SK-N-SH (cell line): ENCODE measurements at regions not wholly inside any gene's neighbourhood (a gene's known extent, or its start where the extent isn't known, plus 50 kb on each side); places are given as distances from the start of the nearest gene placed in this dataset.

Source experiments
- CTCF ChIA-PET: fragments of 300-600, 350-600 bp; formaldehyde crosslinking; extraction: SDS; loops from one replicate; lab custom pipeline; 2021; lab: Yijun Ruan, JAX
- POLR2A ChIA-PET: fragments of 350-600 bp; sonication (Branson Sonifier 250); formaldehyde crosslinking; extraction: SDS; loops from one replicate; lab custom pipeline; 2020; ENCODE audit warnings: antibody characterized with exemption, inconsistent platforms; lab: Yijun Ruan, JAX
- DNase-seq: peaks from one replicate; pipeline ENCODE4 v3.0.0; 2012
- H2AFZ ChIP-seq: fragments of 200-600 bp; sonication (generic); 2 replicates; pipeline ENCODE4 v1.8.1; 2016; ENCODE audit warnings: antibody characterized with exemption, mild to moderate bottlenecking, low read depth
- H3F3A ChIP-seq: fragments of 200-600 bp; sonication (generic); replicated peaks from 2 replicates; pipeline ENCODE3; 2016; ENCODE audit warnings: antibody characterized with exemption, mild to moderate bottlenecking; ENCODE audit not compliant: insufficient read depth
- H3K27ac ChIP-seq, 2 experiments: fragments of 200-500 bp in 1 of 2; fragments of 200-600 bp in 1 of 2; sonication (Bioruptor generic) in 1 of 2; sonication (generic), shearing (Covaris generic) in 1 of 2; 2 replicates each; pipeline versions ENCODE4 v1.5.1 to v1.6.1; 2014 to 2016; ENCODE audit warnings: low read depth in 2 of 2, inconsistent platforms in 1 of 2, low read length in 1 of 2, mild to moderate bottlenecking in 1 of 2, mixed read lengths in 1 of 2
- H3K27me3 ChIP-seq: fragments of 200-600 bp; sonication (generic), shearing (Covaris generic); 2 replicates; pipeline ENCODE4 v1.6.1; 2016; ENCODE audit warnings: mixed run types; ENCODE audit not compliant: insufficient read depth
- H3K36me3 ChIP-seq, 2 experiments: fragments of 200-500 bp in 1 of 2; fragments of 200-600 bp in 1 of 2; sonication (Bioruptor generic) in 1 of 2; sonication (generic) in 1 of 2; replicated peaks in 1 of 2; 2 replicates each; pipeline versions ENCODE3 to v1.5.1; 2014 to 2016; ENCODE audit warnings: low read length in 1 of 2, mild to moderate bottlenecking in 1 of 2; ENCODE audit not compliant: insufficient read depth in 2 of 2, control insufficient read depth in 1 of 2
- H3K4me1 ChIP-seq, 2 experiments: fragments of 200-500 bp in 1 of 2; fragments of 200-600 bp in 1 of 2; sonication (Bioruptor generic) in 1 of 2; sonication (generic), shearing (Covaris generic) in 1 of 2; 2 replicates each; pipeline versions ENCODE4 v1.5.1 to v1.6.1; 2014 to 2016; ENCODE audit warnings: low read depth in 1 of 2, low read length in 1 of 2, mixed run types in 1 of 2; ENCODE audit not compliant: insufficient read depth in 2 of 2, control insufficient read depth in 1 of 2
- H3K4me2 ChIP-seq: fragments of 200-600 bp; sonication (generic), shearing (Covaris generic); 2 replicates; pipeline ENCODE4 v1.6.1; 2017; ENCODE audit warnings: mixed run types
- H3K4me3 ChIP-seq, 2 experiments: fragments of 200-500 bp in 1 of 2; fragments of 200-600 bp in 1 of 2; sonication (Bioruptor generic) in 1 of 2; sonication (generic), shearing (Covaris generic) in 1 of 2; 2 replicates each; pipeline versions ENCODE4 v1.5.1 to v1.8.1; 2014 to 2016; ENCODE audit warnings: low read depth in 2 of 2, inconsistent platforms in 1 of 2, low read length in 1 of 2, mild to moderate bottlenecking in 1 of 2, mixed read lengths in 1 of 2, moderate library complexity in 1 of 2
- H3K79me2 ChIP-seq: fragments of 200-600 bp; sonication (generic); 2 replicates; pipeline ENCODE4 v1.8.1; 2017; ENCODE audit warnings: mild to moderate bottlenecking; ENCODE audit not compliant: insufficient read depth
- H3K9ac ChIP-seq: fragments of 200-600 bp; sonication (generic); 2 replicates; pipeline ENCODE4 v1.6.1; 2017; ENCODE audit warnings: mixed run types
- H3K9me2 ChIP-seq: fragments of 200-600 bp; sonication (generic); 2 replicates; pipeline ENCODE4 v1.6.1; 2017; ENCODE audit warnings: mixed run types
- H3K9me3 ChIP-seq: fragments of 200-600 bp; sonication (generic); 2 replicates; pipeline ENCODE4 v1.6.1; 2017; ENCODE audit warnings: mixed run types, mild to moderate bottlenecking, moderate library complexity
- H4K20me1 ChIP-seq: fragments of 200-600 bp; sonication (generic); 2 replicates; pipeline ENCODE4 v1.6.1; 2017; ENCODE audit warnings: mild to moderate bottlenecking, mixed run types; ENCODE audit not compliant: insufficient read depth
- CHD2 ChIP-seq: fragments of 150-350 bp; IDR thresholded peaks from 2 replicates; pipeline ENCODE4 v1.6.1; 2018; ENCODE audit warnings: low read length; ENCODE audit not compliant: partially characterized antibody
- CTCF ChIP-seq: fragments of 200-600 bp; sonication (generic); IDR thresholded peaks from 2 replicates; pipeline ENCODE4 v1.6.1; 2017; ENCODE audit warnings: antibody characterized with exemption, mild to moderate bottlenecking, moderate library complexity
- EP300 ChIP-seq, 2 experiments: IDR thresholded peaks; 2 replicates each; pipeline versions ENCODE4 v1.4.0 to v1.6.1; 2012; ENCODE audit warnings: borderline replicate concordance in 1 of 2, low read depth in 1 of 2, low read length in 1 of 2
- EZH2phosphoT487 ChIP-seq: fragments of 200-600 bp; sonication (generic); IDR thresholded peaks from 2 replicates; pipeline ENCODE4 v1.6.1; 2017; ENCODE audit warnings: low read depth, mixed run types, mild to moderate bottlenecking, antibody characterized with exemption, moderate library complexity, borderline replicate concordance
- FOSL2 ChIP-seq: IDR thresholded peaks from 2 replicates; pipeline ENCODE4 v1.4.0; 2012; ENCODE audit warnings: low read depth, mild to moderate bottlenecking, moderate library complexity, borderline replicate concordance
- GABPA ChIP-seq: IDR thresholded peaks from 2 replicates; pipeline ENCODE4 v1.4.0; 2012; ENCODE audit warnings: low read depth, mild to moderate bottlenecking
- GATA2 ChIP-seq: sonication (generic); formaldehyde crosslinking; IDR thresholded peaks from 2 replicates; pipeline ENCODE4 v1.5.0; 2020; ENCODE audit warnings: mild to moderate bottlenecking, missing genetic modification reagents
- JUND ChIP-seq: IDR thresholded peaks from 2 replicates; pipeline ENCODE4 v1.4.0; 2012
- MEF2A ChIP-seq: IDR thresholded peaks from 2 replicates; pipeline ENCODE4 v1.4.0; 2012; ENCODE audit warnings: low read depth, borderline replicate concordance
- MXI1 ChIP-seq: IDR thresholded peaks from 2 replicates; pipeline ENCODE4 v1.6.1; 2012; ENCODE audit warnings: mild to moderate bottlenecking, low read depth, low read length, improper control_type of control experiment
- NRF1 ChIP-seq: IDR thresholded peaks from 2 replicates; pipeline ENCODE4 v1.6.1; 2012; ENCODE audit warnings: low read depth, mild to moderate bottlenecking, low read length
- RAD21 ChIP-seq: IDR thresholded peaks from 2 replicates; pipeline ENCODE4 v1.6.1; 2012; ENCODE audit warnings: mild to moderate bottlenecking, low read length
- SIN3A ChIP-seq: IDR thresholded peaks from 2 replicates; pipeline ENCODE4 v1.6.1; 2012; ENCODE audit warnings: low read depth, mild to moderate bottlenecking, low read length, moderate library complexity, borderline replicate concordance
- TAF1 ChIP-seq: IDR thresholded peaks from 2 replicates; pipeline ENCODE4 v1.6.1; 2012; ENCODE audit warnings: low read depth, mild to moderate bottlenecking, low read length, moderate library complexity, borderline replicate concordance
- TCF12 ChIP-seq: IDR thresholded peaks from 2 replicates; pipeline ENCODE4 v1.4.0; 2012
- TEAD4 ChIP-seq: IDR thresholded peaks from 2 replicates; pipeline ENCODE4 v1.4.0; 2012; ENCODE audit warnings: mild to moderate bottlenecking, borderline replicate concordance; ENCODE audit not compliant: insufficient read depth
- WGBS: methylation state at CpG from one replicate; pipeline ENCODE4 v1.1.6; 2017; ENCODE audit warnings: low lambda C conversion rate; 5-methylcytosine and 5-hydroxymethylcytosine counted together
- TF ChIP-seq, protein P1 (sequence below): fragments of 150-350 bp; IDR thresholded peaks from 2 replicates; pipeline ENCODE4 v1.6.1; 2017; ENCODE audit warnings: antibody characterized with exemption, low read length, low read depth, borderline replicate concordance
- TF ChIP-seq, protein P2 (sequence below): fragments of 150-350 bp; IDR thresholded peaks from 2 replicates; pipeline ENCODE4 v1.6.1; 2016; ENCODE audit warnings: mild to moderate bottlenecking, low read depth, low read length
- TF ChIP-seq, protein P3 (sequence below): IDR thresholded peaks from 2 replicates; pipeline ENCODE4 v1.6.1; 2012; ENCODE audit warnings: mild to moderate bottlenecking, low read depth, low read length, moderate library complexity
- TF ChIP-seq, protein P4 (sequence below): IDR thresholded peaks from 2 replicates; pipeline ENCODE4; 2012

DNA sequence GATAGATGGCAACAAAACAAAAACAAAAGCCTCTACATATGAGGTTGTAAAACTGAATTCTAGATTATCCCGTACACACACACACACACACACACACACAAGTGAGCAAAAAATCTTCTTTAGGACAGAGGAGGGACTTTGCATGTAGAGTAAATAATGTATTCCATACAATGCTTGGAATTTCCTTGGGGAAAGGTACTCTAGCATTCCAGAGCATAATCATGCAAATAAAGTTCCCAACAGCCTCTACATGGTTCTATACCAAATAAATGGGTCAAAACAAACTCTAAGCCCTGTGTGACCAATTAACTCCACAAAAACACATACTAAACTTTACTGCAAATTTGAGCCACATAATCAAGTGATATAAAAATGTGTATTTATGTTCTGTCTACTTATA is 191.4 kb downstream of the RBM43 start:
- no peak for DNase-seq
- peaks cover 1% of the 10 kb centered on the region; the same call in 1 of the 2 replicates for H3K9me3 ChIP-seq
- H4K20me1 ChIP-seq, result no peaks in the 10 kb centered on the region
- H3K4me3 ChIP-seq, result no peak overlapping the region
- H3K9me2 ChIP-seq, result no peaks in the 10 kb centered on the region
- H3F3A ChIP-seq, result no peaks in the 10 kb centered on the region
- no peaks in the 10 kb centered on the region for H3K79me2 ChIP-seq
- TF ChIP-seq, protein P1, sequence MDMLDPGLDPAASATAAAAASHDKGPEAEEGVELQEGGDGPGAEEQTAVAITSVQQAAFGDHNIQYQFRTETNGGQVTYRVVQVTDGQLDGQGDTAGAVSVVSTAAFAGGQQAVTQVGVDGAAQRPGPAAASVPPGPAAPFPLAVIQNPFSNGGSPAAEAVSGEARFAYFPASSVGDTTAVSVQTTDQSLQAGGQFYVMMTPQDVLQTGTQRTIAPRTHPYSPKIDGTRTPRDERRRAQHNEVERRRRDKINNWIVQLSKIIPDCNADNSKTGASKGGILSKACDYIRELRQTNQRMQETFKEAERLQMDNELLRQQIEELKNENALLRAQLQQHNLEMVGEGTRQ, result no peak
- TF ChIP-seq TCF12 (no peak), TEAD4 (no peak), MEF2A (no peak), MXI1 (no peak), CHD2 (no peak), CTCF (no peak), SIN3A (no peak), JUND (no peak), EP300 (IDR thresholded peaks at IDR 0.05; ENCODE audit: borderline replicate concordance in 1 of 2, low read depth in 1 of 2, low read length in 1 of 2) (no peak), FOSL2 (no peak), GABPA (no peak), EZH2phosphoT487 (no peak), NRF1 (no peak), GATA2 (CRISPR knock-in tag) (no peak), TAF1 (no peak), RAD21 (no peak)
- TF ChIP-seq, protein P2, sequence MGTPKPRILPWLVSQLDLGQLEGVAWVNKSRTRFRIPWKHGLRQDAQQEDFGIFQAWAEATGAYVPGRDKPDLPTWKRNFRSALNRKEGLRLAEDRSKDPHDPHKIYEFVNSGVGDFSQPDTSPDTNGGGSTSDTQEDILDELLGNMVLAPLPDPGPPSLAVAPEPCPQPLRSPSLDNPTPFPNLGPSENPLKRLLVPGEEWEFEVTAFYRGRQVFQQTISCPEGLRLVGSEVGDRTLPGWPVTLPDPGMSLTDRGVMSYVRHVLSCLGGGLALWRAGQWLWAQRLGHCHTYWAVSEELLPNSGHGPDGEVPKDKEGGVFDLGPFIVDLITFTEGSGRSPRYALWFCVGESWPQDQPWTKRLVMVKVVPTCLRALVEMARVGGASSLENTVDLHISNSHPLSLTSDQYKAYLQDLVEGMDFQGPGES, result no peak
- TF ChIP-seq, protein P3, sequence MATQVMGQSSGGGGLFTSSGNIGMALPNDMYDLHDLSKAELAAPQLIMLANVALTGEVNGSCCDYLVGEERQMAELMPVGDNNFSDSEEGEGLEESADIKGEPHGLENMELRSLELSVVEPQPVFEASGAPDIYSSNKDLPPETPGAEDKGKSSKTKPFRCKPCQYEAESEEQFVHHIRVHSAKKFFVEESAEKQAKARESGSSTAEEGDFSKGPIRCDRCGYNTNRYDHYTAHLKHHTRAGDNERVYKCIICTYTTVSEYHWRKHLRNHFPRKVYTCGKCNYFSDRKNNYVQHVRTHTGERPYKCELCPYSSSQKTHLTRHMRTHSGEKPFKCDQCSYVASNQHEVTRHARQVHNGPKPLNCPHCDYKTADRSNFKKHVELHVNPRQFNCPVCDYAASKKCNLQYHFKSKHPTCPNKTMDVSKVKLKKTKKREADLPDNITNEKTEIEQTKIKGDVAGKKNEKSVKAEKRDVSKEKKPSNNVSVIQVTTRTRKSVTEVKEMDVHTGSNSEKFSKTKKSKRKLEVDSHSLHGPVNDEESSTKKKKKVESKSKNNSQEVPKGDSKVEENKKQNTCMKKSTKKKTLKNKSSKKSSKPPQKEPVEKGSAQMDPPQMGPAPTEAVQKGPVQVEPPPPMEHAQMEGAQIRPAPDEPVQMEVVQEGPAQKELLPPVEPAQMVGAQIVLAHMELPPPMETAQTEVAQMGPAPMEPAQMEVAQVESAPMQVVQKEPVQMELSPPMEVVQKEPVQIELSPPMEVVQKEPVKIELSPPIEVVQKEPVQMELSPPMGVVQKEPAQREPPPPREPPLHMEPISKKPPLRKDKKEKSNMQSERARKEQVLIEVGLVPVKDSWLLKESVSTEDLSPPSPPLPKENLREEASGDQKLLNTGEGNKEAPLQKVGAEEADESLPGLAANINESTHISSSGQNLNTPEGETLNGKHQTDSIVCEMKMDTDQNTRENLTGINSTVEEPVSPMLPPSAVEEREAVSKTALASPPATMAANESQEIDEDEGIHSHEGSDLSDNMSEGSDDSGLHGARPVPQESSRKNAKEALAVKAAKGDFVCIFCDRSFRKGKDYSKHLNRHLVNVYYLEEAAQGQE, result no peak
- TF ChIP-seq, protein P4, sequence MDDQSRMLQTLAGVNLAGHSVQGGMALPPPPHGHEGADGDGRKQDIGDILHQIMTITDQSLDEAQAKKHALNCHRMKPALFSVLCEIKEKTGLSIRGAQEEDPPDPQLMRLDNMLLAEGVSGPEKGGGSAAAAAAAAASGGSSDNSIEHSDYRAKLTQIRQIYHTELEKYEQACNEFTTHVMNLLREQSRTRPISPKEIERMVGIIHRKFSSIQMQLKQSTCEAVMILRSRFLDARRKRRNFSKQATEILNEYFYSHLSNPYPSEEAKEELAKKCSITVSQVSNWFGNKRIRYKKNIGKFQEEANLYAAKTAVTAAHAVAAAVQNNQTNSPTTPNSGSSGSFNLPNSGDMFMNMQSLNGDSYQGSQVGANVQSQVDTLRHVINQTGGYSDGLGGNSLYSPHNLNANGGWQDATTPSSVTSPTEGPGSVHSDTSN, result no peak
- WGBS, result 59% methylated on average over 1 of the region's 1 CpG
- ChIA-PET POLR2A (no interaction called here), CTCF (interaction anchor here (1.1 to 1.8 kb wide), 2 partner anchors 14 to 169 kb away, joined by 3 to 6 read pairs; no protein-coding TSS in a partner anchor)
- H3K4me1 ChIP-seq, result peaks cover 0 to 3% of the 10 kb centered on the region in 2 experiments; a peak in 2 of 4 replicates
- H3K27ac ChIP-seq, result no peak overlapping the region
- H3K9ac ChIP-seq, result no peak overlapping the region
- H3K36me3 ChIP-seq, result no peaks in the 10 kb centered on the region
- H3K27me3 ChIP-seq, result no peaks in the 10 kb centered on the region
- H2AFZ ChIP-seq, result no peak overlapping the region
- H3K4me2 ChIP-seq, result no peak overlapping the region
